ENCODE measurements at regions not wholly inside any gene's neighbourhood (a gene's known extent, or its start where the extent isn't known, plus 50 kb on each side); places are given as distances from the start of the nearest gene placed in this dataset.

- TF ChIP-seq FOXM1 (IDR thresholded peaks at IDR 0.05; ENCODE audit: borderline replicate concordance) (no peak), FOXK2 (IDR thresholded peaks at IDR 0.05) (no peak), PKNOX1 (IDR thresholded peaks at IDR 0.05) (no peak), BHLHE40 (IDR thresholded peaks at IDR 0.05; ENCODE audit: borderline replicate concordance) (no peak), ZNF384 (IDR thresholded peaks at IDR 0.05) (no peak)
Measured at GRCh38 chr7:11969643-11970042, 137.6 kb upstream of the THSD7A start.

Measured in HEK293T (cell line).